Coronary artery (tissue), 2 donors: ENCODE measurements at regions not wholly inside any gene's neighbourhood (a gene's known extent, or its start where the extent isn't known, plus 50 kb on each side); places are given as distances from the start of the nearest gene placed in this dataset.
"Not testable (repeated sequence)": the region's sequence is repeated elsewhere in the genome, so short reads cannot be mapped to it uniquely, and the experiment has no call there.

ENCODE experiments used
- DNase-seq: peaks from one replicate; pipeline ENCODE4 v3.0.0-alpha.2; 2017; ENCODE audit warnings: low spot score
- H3K27ac ChIP-seq, 2 donors: fragments of 200-600 bp; sonication (generic); one replicate each; pipeline ENCODE4 v1.5.1; 2016 to 2019
- H3K4me3 ChIP-seq: fragments of 200-600 bp; sonication (generic); 2 replicates; pipeline ENCODE4 v1.5.1; 2016; ENCODE audit warnings: mild to moderate bottlenecking, moderate library complexity
- TF ChIP-seq, protein P1 (sequence below): fragments of 200-600 bp; sonication (generic); IDR thresholded peaks from one replicate; pipeline ENCODE4 v1.5.1; 2019; ENCODE audit warnings: antibody characterized with exemption

DNA sequence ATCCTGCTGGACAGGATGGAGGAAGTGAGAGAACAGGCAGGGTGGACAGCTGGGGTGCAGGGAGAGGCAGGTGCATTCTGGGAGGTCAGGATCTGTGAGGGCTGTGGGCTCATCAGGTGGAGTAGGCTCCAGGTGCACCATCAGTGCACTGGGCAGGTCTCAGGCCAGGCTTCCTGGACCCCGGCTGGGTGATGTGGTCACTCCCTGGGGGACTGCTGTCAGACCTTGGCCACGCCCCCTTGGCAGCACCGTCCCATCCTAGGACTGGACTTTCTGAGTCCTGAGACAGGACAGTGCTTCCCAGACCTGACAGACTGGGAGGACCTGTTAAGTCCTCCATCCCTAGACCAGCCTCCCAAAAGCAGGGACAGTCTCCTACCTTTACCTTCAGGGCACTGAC, 626.7 kb upstream of the DEFB115 start:
- H3K27ac ChIP-seq = no peak overlapping the region
- TF ChIP-seq, protein P1, sequence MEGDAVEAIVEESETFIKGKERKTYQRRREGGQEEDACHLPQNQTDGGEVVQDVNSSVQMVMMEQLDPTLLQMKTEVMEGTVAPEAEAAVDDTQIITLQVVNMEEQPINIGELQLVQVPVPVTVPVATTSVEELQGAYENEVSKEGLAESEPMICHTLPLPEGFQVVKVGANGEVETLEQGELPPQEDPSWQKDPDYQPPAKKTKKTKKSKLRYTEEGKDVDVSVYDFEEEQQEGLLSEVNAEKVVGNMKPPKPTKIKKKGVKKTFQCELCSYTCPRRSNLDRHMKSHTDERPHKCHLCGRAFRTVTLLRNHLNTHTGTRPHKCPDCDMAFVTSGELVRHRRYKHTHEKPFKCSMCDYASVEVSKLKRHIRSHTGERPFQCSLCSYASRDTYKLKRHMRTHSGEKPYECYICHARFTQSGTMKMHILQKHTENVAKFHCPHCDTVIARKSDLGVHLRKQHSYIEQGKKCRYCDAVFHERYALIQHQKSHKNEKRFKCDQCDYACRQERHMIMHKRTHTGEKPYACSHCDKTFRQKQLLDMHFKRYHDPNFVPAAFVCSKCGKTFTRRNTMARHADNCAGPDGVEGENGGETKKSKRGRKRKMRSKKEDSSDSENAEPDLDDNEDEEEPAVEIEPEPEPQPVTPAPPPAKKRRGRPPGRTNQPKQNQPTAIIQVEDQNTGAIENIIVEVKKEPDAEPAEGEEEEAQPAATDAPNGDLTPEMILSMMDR = no peak
- no peak for DNase-seq
- H3K4me3 ChIP-seq = no peak overlapping the region

DNA sequence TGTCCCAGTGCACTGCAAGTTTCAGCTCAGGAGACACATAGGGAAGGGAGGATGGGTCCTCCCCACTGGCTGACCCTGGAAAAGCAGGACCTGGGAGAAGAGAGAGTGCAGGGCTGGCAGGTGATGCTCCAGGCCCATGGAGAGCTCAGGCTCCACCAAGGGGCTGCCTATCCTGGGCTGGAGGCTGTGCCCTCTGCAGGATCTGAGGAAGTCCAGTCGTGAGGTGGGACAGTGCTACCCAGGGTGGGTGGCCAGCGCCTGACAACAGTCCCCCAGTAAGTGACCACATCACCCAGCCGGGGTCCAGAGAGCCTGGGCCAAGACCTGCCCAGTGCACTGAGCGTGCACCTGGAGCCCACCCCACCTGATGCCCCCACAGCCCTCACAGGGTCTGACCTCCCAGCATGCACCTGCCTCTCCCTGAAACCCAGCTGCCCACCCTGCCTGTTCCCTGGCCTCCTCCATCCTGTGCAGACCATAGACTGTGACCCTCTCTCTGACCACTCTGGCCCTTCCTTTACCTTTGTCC, 626.1 kb upstream of the DEFB115 start:
- not testable (repeated sequence) for H3K4me3 ChIP-seq, DNase-seq, H3K27ac ChIP-seq

DNA sequence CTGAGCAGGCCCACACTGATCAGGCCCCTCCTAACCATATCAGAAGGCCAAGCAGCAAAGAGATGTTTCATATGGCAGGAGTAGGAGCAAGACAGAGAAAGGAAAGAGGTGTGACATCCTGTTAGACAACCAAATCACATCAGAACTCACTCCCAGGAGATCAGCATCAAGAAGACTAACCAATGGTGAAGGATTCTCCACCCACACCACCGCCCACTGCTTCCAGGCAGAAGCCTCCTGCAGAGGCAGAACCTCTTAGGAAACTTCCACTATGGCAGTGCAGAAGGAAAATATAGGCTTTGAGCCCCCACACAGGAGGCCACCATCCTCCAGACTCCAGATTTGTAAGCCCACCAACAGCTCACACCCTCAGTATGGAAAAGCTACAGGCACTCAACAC, 624.7 kb upstream of the DEFB115 start:
- not testable (repeated sequence) for DNase-seq, H3K27ac ChIP-seq, H3K4me3 ChIP-seq

DNA sequence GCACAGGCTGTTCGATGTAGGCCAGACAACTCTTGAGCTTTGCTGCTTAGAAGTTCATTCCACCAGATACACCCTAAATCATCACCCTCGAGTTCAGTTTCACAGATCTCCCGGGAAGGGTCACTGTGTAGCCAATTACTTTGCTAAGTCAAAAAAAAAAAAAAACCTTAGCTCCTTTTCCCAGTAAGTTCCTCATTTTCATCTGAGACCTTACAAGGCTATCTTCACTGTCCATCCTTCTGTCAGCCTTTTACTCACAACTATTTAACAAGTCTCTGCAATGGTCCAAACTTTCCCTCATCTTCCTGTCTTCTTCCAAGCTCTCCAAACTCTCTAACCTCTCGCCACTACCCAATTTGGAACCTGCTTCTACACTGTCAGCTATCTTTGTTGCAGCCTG, 615.9 kb upstream of the DEFB115 start:
- not testable (repeated sequence) for H3K27ac ChIP-seq, DNase-seq, H3K4me3 ChIP-seq

DNA sequence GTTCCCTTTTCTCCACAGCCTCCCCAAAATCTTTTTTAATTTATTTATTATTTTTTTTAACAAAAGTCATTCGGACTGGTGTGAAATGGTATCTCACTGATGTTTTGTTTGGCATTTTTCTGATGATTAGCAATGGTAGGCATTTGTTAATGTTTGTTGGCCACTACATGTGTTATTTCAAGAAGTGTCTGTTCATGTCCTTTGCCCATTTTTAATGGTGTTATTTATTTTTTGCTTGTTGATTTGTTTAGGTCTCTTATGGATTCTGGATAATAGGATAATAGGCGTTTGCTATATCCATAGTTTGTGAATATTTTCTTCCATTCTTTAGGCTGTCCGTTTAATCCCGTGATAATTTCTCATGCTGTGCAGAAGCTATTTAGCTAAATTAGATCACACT, 596.5 kb upstream of the DEFB115 start:
- not testable (repeated sequence) for DNase-seq, H3K4me3 ChIP-seq, H3K27ac ChIP-seq

DNA sequence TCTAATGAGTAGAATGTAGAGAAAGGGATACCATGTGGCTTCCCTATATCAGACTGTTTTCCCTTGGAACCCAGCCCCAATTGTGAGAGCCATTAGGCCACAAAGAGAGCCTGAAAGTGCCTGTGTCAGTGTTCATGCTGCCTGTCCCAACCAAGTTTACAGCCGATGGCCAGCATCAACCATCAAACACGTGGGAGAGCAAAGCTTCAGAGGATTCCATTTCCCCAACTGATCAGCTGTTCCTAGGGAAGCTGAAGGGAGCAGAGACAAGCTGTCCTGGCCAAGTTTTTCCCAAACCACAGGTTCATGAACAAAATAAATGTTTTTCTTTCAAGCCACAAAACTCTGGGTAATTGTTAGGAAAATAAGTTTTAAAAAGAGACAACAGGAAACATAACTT, 589.0 kb upstream of the DEFB115 start:
- not testable (repeated sequence) for H3K4me3 ChIP-seq, DNase-seq, H3K27ac ChIP-seq

DNA sequence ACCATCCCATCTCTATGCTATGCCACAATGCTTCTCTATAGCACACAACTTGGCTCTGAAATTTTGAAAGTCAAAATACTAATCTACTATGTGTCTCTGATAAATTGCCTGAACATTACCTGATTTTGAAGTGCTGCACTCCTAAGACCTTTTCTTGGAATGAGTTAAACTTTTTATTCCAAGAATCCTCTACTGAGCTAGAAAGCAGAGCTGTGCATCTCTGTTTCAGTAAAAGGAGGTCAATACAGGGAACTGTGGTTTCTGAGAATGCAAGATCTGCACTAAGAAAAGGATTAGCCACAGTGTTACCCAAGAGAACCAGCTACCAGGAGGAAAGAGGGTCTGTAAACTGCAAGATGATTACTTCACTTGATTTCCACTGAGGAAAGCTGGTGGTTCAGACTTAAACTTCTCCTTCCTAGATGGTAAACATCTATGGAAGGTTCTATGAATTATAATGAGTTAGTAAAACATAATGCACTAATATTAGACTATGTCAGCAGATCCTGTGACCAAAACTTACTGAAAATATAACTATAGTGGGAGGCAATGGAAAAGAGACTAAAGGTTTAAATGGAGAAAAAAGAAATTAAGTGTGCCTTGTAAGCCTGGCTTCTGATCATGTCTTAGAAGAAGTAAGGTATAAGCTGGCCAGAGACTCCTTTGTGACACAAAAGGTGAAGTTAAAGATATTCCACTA, 588.0 kb upstream of the DEFB115 start:
- not testable (repeated sequence) for H3K4me3 ChIP-seq, DNase-seq, H3K27ac ChIP-seq

DNA sequence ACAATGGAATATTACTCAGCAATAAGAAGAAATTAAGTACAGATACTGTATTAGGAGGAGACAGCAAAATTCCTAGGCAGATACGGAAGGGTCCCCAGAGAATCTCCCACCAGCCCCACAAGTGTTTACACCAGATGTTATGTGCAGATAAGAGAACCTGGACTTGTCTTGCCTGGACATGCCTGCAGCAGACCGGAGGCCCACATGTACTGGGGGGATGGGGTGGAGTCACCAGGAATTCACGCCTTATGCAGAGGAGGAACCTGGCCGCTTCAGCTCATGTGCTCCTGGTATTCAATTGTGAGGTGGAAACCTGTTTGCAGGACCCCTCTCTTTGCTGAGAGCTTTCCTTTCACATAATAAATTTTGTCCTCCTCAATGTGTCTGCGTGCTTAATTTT, 586.3 kb upstream of the DEFB115 start:
- DNase-seq, H3K4me3 ChIP-seq, H3K27ac ChIP-seq: not testable (repeated sequence)

DNA sequence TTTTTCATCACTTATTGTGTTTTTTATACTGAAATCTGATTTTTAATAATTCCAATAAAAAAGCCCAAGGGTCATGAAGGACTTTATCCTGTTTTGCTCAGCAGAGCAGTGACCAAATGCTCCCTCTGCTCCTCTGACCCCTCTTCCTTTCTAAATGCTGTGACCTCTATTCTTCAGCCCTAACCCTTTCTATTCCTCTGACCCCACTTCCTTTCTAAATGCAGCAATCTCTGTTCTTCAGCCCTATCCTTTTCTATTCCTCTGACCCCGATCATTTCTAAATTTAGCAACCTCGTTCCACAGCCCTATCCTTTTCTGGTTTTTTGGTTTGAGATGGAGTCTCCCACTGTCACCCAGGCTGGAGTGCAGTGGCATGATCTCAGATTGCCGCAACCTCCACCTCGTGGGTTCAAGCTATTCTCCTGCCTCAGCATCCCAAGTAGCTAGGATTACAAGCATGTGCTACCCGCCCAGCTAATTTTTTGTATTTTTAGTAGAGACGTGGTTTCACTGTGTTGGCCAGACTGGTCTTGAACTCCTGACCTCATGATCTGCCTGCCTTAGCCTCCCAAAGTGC, 581.4 kb upstream of the DEFB115 start:
- H3K27ac ChIP-seq, DNase-seq, H3K4me3 ChIP-seq: not testable (repeated sequence)

DNA sequence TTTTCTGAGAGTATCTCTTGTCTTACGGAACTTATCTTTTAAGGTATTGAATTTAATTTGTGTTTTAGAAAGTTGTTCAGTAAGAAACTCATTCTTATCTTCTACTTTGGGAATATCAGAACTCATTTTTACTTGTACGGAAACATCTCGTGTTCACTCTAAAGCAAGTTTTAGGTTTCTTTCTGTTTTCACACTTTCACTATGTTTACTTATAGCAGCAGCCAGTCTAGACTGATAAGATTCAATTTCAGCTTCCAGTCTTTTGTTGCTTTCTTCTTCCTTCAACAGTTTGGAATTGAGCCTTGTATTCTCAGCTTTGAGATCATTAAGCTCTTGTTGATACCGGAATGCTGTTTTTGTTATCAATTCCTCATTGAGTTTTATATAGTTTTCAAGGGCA, 575.2 kb upstream of the DEFB115 start:
- DNase-seq = not testable (repeated sequence)

DNA sequence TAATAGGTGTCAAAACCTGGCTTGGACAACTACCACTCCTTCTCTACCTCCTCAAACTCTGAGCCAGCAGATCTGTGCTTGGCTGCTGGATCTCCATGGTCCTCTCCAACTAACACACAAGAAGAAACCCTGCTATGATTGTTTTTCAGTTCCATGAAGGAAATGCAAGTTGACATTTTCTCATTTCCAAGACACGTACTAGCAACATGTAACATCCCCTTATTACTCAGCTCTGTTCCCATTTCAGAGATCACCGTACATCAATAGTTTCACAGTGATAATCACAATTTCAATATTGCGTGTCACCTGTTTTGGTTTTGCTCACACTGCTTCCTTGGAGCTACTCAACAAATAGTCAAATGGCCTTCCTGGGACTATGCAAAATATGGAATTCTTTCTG, 544.6 kb upstream of the DEFB115 start:
- H3K27ac ChIP-seq, H3K4me3 ChIP-seq, DNase-seq: not testable (repeated sequence)

More for the DNA sequence above, 575.2 kb upstream of the DEFB115 start:
- not testable (repeated sequence) for H3K27ac ChIP-seq, H3K4me3 ChIP-seq

DNA sequence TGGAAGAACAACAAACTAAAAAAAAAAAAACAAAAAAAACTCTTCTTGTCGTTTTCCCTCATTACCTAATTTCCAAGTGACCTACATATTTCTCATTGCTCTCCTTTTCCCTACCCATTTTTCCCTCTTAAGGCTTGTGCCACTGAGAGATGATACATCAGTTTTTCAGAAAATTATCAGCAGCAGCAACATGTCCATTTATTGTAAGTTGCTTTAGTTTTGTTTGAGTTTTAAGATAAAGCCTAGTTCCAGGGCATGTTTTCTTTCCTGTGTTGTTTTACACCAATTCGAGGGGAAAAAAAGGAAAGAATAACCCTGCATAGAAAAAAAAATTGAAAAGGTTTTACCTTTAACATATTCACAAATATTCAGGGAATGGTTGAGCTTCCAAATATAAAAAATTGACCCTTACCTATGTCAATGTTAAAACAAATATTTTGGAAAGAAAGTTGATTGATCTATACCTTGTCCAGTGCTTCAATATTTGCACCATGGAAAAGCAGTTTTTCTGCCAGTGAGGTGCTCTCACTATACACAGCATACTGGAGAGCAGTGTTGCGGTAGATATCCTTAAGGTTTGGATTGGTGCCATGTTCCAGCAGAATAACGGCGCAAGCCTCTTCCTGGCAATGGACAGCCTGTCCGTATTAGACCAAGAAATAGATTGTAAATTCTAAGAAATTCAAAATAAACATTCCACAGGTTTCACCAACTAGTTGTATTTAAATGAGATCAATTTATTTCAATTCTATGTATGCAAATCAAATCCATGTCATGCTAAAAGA, 537.9 kb upstream of the DEFB115 start:
- H3K27ac ChIP-seq, DNase-seq, H3K4me3 ChIP-seq: not testable (repeated sequence)

DNA sequence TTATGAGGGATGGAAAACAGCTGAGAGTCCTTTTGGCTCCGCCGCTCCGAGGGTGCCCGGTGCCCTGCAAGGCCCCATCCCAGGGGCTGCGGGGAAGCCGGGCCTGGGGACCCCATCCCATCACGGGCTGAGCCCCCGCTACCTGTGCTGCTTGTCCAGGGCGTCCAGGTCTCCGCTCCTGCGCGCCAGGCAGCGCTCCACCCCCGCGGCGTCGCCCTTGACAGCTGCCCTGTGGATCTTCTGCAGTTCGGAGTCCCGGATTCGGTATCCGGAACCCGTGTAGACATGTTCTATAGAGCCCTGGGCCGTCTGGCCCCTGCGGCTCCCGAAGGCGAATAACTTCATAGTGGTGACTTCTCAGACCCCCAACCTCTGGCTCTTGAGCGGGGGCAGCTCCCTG, 534.0 kb upstream of the DEFB115 start:
- not testable (repeated sequence) for H3K27ac ChIP-seq, DNase-seq, H3K4me3 ChIP-seq

DNA sequence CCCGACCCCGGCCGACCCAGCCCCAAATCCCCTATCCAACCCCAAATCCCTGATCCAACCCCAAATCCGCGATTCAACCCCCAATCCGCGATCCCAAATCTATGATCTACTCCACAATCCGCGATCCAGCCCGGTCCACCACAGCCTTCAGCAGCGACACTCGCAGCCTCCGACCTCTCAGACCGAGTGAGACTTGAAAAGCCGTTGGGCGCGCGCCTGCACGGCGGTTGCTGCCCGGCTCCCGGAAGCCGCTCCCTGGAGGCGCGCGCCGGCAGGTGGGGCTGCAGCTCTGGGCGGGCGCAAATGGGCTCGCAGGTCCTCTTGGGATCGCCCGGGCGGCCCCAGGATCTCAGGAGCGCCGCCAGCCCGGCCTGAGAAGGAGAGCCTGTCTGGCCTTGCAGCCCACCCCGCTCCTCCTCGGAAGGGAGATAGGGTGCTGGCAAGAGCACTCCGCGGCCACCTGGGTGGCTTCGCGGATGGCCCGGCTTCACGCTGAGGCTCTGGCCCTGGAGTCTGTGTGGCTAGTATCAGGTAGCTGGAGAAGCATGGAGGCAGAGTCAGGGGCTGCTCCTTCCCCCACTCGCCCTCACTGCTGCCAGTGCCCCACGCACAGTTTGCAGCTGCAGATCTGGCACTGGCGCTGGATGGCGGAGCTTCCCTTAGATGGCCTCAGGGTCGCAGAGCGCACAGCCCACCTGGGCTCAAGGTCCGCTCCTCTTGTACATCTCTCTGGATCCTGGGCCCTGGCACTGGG, 533.4 kb upstream of the DEFB115 start:
- DNase-seq, H3K4me3 ChIP-seq, H3K27ac ChIP-seq: not testable (repeated sequence)

DNA sequence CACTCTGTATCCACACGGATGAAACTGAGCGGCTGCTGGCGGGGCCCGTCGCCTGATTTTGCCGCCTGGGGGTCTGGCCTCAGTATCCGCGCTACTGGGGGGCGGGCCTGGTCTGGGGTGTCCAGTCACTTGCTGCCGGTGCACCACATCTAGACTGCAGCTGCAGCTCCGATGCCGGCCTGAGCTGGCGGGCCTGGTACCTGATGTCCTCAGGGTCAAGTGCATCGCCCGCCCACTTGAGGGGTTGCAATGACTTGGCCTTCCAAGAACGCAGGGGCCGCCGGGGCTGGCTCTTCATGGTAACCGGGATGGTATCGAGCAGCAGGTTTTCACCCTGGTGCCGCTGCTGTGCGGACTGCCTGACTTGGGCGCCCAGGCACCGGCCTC, 532.8 kb upstream of the DEFB115 start:
- H3K27ac ChIP-seq, DNase-seq, H3K4me3 ChIP-seq: not testable (repeated sequence)

DNA sequence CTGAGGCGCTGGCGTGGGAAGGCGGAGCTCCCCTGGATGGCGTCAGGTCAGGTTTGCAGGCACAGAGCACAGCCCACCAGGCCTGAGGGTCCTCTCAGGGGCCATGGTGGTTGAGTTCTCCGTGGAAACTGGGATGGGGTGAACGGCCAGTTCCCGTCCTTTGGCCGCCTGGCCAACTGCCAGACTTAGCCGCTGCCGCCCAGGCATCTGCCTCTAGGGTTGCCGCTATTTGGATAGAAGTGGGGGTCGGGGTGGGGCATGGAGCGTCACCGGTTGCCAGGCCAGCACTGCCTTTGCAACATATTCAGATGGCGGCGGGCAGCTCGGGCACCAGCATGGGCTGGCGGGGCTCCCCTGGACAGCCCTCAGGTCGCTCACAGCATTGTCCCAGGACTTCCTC, 532.3 kb upstream of the DEFB115 start:
- not testable (repeated sequence) for H3K27ac ChIP-seq, H3K4me3 ChIP-seq, DNase-seq

DNA sequence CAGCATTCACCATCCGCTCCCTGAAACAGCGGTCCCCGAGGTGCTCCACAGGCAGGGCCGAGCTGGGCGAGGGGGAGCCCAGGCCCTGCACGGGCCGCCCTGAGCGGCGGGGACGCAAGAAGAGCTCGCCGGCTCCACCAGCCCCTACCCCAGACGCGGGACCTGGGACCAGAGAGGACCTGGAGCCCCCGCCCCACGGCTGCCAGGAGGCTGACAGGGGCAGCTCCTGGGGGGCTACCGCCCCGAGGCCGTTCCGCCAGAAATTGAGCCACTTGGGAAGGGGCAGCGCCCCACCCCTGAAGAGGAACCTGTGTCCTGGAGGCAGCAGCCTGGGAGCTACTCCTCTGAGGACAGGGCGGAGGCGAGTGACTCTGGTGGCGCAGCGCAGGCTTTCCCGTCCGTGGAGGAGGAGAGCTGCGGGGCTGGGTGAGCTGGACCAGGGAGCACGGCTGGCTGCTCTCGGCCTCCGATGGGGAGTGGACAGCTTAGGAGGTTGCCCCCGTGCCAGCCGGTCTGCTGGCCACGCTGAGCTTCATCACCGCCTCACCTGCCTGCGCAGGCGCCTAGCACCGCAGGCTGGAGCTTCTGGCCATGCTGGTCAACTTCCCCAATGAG, 529.1 kb upstream of the DEFB115 start:
- H3K4me3 ChIP-seq, DNase-seq, H3K27ac ChIP-seq: not testable (repeated sequence)
